Neural cell (in vitro differentiated cells): ENCODE measurements at regions not wholly inside any gene's neighbourhood (a gene's known extent, or its start where the extent isn't known, plus 50 kb on each side); places are given as distances from the start of the nearest gene placed in this dataset.

Experiments used
- H2AFZ ChIP-seq: fragments of 200-600, 300-800 bp; sonication (generic), shearing (Covaris generic); 2 replicates; pipeline ENCODE4 v1.6.0; 2014; ENCODE audit warnings: low read depth, mild to moderate bottlenecking, antibody characterized with exemption, low read length, moderate library complexity
- H3F3A ChIP-seq: fragments of 200-600 bp; shearing (Covaris generic); 2 replicates; pipeline ENCODE4 v1.6.1; 2016; ENCODE audit warnings: mild to moderate bottlenecking, moderate library complexity, mixed read lengths, antibody characterized with exemption, low read length; ENCODE audit not compliant: insufficient read depth, poor library complexity, severe bottlenecking
- H3K27ac ChIP-seq: fragments of 200-600, 300-800 bp; sonication (generic), shearing (Covaris generic); 2 replicates; pipeline ENCODE4 v1.5.1; 2014; ENCODE audit warnings: mild to moderate bottlenecking, low read length, moderate library complexity
- H3K27me3 ChIP-seq: fragments of 300-800, 200-600 bp; sonication (generic), shearing (Covaris generic); 2 replicates; pipeline ENCODE4 v1.6.0; 2014; ENCODE audit warnings: mild to moderate bottlenecking, low read depth, low read length, moderate library complexity; ENCODE audit not compliant: insufficient read depth
- H3K36me3 ChIP-seq: fragments of 300-800, 200-600 bp; sonication (generic), shearing (Covaris generic); 2 replicates; pipeline ENCODE4 v1.5.1; 2014; ENCODE audit warnings: mild to moderate bottlenecking, antibody characterized with exemption, low read length, moderate library complexity; ENCODE audit not compliant: insufficient read depth
- H3K4me2 ChIP-seq: fragments of 300-800, 200-600 bp; sonication (generic), shearing (Covaris generic); 2 replicates; pipeline ENCODE4 v1.6.0; 2014; ENCODE audit warnings: mild to moderate bottlenecking, low read length
- H3K4me3 ChIP-seq: fragments of 300-800, 200-600 bp; sonication (generic), shearing (Covaris generic); 2 replicates; pipeline ENCODE4 v1.5.1; 2014; ENCODE audit warnings: mild to moderate bottlenecking, low read length, moderate library complexity
- H3K79me2 ChIP-seq: fragments of 200-600 bp; shearing (Covaris generic); replicated peaks from 2 replicates; pipeline ENCODE4 v1.6.0; 2014; ENCODE audit warnings: mild to moderate bottlenecking, low read length, moderate library complexity; ENCODE audit not compliant: insufficient read depth
- H3K9ac ChIP-seq: fragments of 300-800, 200-600 bp; sonication (generic), shearing (Covaris generic); 2 replicates; pipeline ENCODE4 v1.6.1; 2016; ENCODE audit warnings: mild to moderate bottlenecking, low read length, mixed read lengths
- H3K9me2 ChIP-seq: fragments of 200-600 bp; shearing (Covaris generic); 2 replicates; pipeline ENCODE4 v1.6.1; 2016; ENCODE audit warnings: mild to moderate bottlenecking, low read length, mixed read lengths; ENCODE audit not compliant: insufficient read depth
- H3K9me3 ChIP-seq: fragments of 200-600, 300-800 bp; sonication (generic), shearing (Covaris generic); 2 replicates; pipeline ENCODE4 v1.6.1; 2016; ENCODE audit warnings: mild to moderate bottlenecking, mixed run types, low read length, moderate library complexity, mixed read lengths
- H4K20me1 ChIP-seq: fragments of 200-600 bp; shearing (Covaris generic); 2 replicates; pipeline ENCODE4 v1.6.1; 2016; ENCODE audit warnings: mild to moderate bottlenecking, mixed run types; ENCODE audit not compliant: insufficient read depth
- CTCF ChIP-seq: fragments of 450-650 bp; IDR thresholded peaks from 2 replicates; pipeline ENCODE4 v1.5.1; 2014; ENCODE audit warnings: antibody characterized with exemption, mild to moderate bottlenecking, moderate library complexity; ENCODE audit not compliant: poor library complexity, severe bottlenecking
- EP300 ChIP-seq: fragments of 450-650 bp; conservative IDR thresholded peaks from 2 replicates; pipeline ENCODE4 v1.6.1; 2014; ENCODE audit warnings: antibody characterized with exemption, mild to moderate bottlenecking, moderate library complexity; ENCODE audit not compliant: poor library complexity, severe bottlenecking
- EZH2 ChIP-seq: fragments of 200-600, 300-800 bp; shearing (Covaris generic), sonication (generic); IDR thresholded peaks from 2 replicates; pipeline ENCODE4 v1.6.1; 2014; ENCODE audit warnings: antibody characterized with exemption, low read length, borderline replicate concordance, mild to moderate bottlenecking; ENCODE audit not compliant: insufficient read depth, poor library complexity, severe bottlenecking
- MXI1 ChIP-seq: fragments of 450-650 bp; conservative IDR thresholded peaks from 2 replicates; pipeline ENCODE4 v1.6.1; 2014; ENCODE audit warnings: antibody characterized with exemption, mild to moderate bottlenecking; ENCODE audit not compliant: poor library complexity, severe bottlenecking
- POLR2AphosphoS5 ChIP-seq: IDR thresholded peaks from 2 replicates; pipeline ENCODE4 v1.6.1; 2012
- RAD21 ChIP-seq: fragments of 450-650 bp; conservative IDR thresholded peaks from 2 replicates; pipeline ENCODE4 v1.6.1; 2014; ENCODE audit warnings: antibody characterized with exemption, mild to moderate bottlenecking, moderate library complexity
- REST ChIP-seq: IDR thresholded peaks from 2 replicates; pipeline ENCODE4 v1.6.1; 2012; ENCODE audit warnings: borderline replicate concordance
- SMC3 ChIP-seq: fragments of 450-650 bp; conservative IDR thresholded peaks from 2 replicates; pipeline ENCODE4 v1.6.1; 2014; ENCODE audit warnings: antibody characterized with exemption, mild to moderate bottlenecking, moderate library complexity; ENCODE audit not compliant: poor library complexity
- TAF1 ChIP-seq: IDR thresholded peaks from 2 replicates; pipeline ENCODE4 v1.6.1; 2012; ENCODE audit warnings: low read depth

- Histone ChIP-seq H3K79me2 (no peaks in the 10 kb centered on the region), H2AFZ (no peak overlapping the region), H3K9me2 (no peaks in the 10 kb centered on the region), H3K36me3 (no peaks in the 10 kb centered on the region), H4K20me1 (no peaks in the 10 kb centered on the region), H3K9ac (no peak overlapping the region), H3F3A (no peaks in the 10 kb centered on the region), H3K4me3 (no peak overlapping the region), H3K27me3 (peaks cover 16% of the 10 kb centered on the region), H3K9me3 (peaks cover 7% of the 10 kb centered on the region), H3K4me2 (no peak overlapping the region), H3K27ac (no peak overlapping the region)
- TF ChIP-seq CTCF (no peak), SMC3 (no peak), TAF1 (no peak), MXI1 (no peak), REST (no peak), RAD21 (no peak), EZH2 (no peak), POLR2AphosphoS5 (no peak), EP300 (no peak)
Measured at GRCh38 chr14:103273745-103274615, 60.1 kb upstream of the EIF5 start.

- no peaks in the 10 kb centered on the region for H3K9me2 ChIP-seq
- H3K9ac ChIP-seq = no peak overlapping the region
- H3F3A ChIP-seq = no peaks in the 10 kb centered on the region
- no peaks in the 10 kb centered on the region for H3K36me3 ChIP-seq
- TF ChIP-seq CTCF (no peak), REST (no peak), POLR2AphosphoS5 (no peak), SMC3 (no peak), EZH2 (no peak), MXI1 (no peak), RAD21 (no peak), TAF1 (no peak), EP300 (no peak)
- H3K27me3 ChIP-seq = peaks cover 23% of the 10 kb centered on the region
- H2AFZ ChIP-seq = no peak overlapping the region
- H3K9me3 ChIP-seq = peaks cover 11% of the 10 kb centered on the region
- H3K79me2 ChIP-seq = no peaks in the 10 kb centered on the region
- H4K20me1 ChIP-seq = no peaks in the 10 kb centered on the region
- H3K27ac ChIP-seq = no peak overlapping the region
- H3K4me3 ChIP-seq = no peak overlapping the region
- no peak overlapping the region for H3K4me2 ChIP-seq
Measured at GRCh38 chr14:103275000-103275399, 59.0 kb upstream of the EIF5 start.
